Liver (tissue), 8 donors: ENCODE measurements at regions not wholly inside any gene's neighbourhood (a gene's known extent, or its start where the extent isn't known, plus 50 kb on each side); places are given as distances from the start of the nearest gene placed in this dataset.

Source experiments
- DNase-seq: peaks from one replicate; pipeline ENCODE4 v3.0.0-alpha.2; 2017; ENCODE audit warnings: low spot score
- H3K27ac ChIP-seq, 2 donors: one replicate each; pipeline ENCODE4 v1.7.0; 2013; ENCODE audit warnings: inconsistent platforms in 2 of 2, low read length in 2 of 2, control low read depth in 1 of 2, low read depth in 1 of 2, mild to moderate bottlenecking in 1 of 2
- H3K27me3 ChIP-seq, 4 donors: one replicate each; pipeline versions ENCODE4 v1.6.1 to v1.7.0; 2013; ENCODE audit warnings: low read length in 3 of 4, inconsistent platforms in 1 of 4, mild to moderate bottlenecking in 1 of 4, moderate library complexity in 1 of 4; ENCODE audit not compliant: control insufficient read depth in 4 of 4, insufficient read depth in 4 of 4
- H3K36me3 ChIP-seq, 4 donors: one replicate each; pipeline versions ENCODE4 v1.6.1 to v1.7.0; 2013; ENCODE audit warnings: low read length in 3 of 4, mild to moderate bottlenecking in 3 of 4, low read depth in 1 of 4, moderate library complexity in 1 of 4; ENCODE audit not compliant: control insufficient read depth in 4 of 4, insufficient read depth in 3 of 4
- H3K4me1 ChIP-seq, 4 donors: one replicate each; pipeline versions ENCODE4 v1.6.1 to v1.7.0; 2013; ENCODE audit warnings: low read length in 3 of 4, mild to moderate bottlenecking in 3 of 4, moderate library complexity in 1 of 4; ENCODE audit not compliant: control insufficient read depth in 4 of 4, insufficient read depth in 4 of 4
- H3K4me3 ChIP-seq, 3 donors: one replicate each; pipeline versions ENCODE4 v1.6.1 to v1.7.0; 2013; ENCODE audit warnings: low read length in 3 of 3, control low read depth in 1 of 3, low read depth in 1 of 3, mild to moderate bottlenecking in 1 of 3
- H3K9ac ChIP-seq, 2 donors: one replicate each; pipeline ENCODE4 v1.7.0; 2013; ENCODE audit warnings: low read length in 2 of 2, mild to moderate bottlenecking in 2 of 2, moderate library complexity in 2 of 2, control low read depth in 1 of 2, low read depth in 1 of 2
- H3K9me3 ChIP-seq, 4 donors: one replicate each; pipeline versions ENCODE4 v1.6.1 to v1.7.0; 2013; ENCODE audit warnings: low read length in 3 of 4; ENCODE audit not compliant: control insufficient read depth in 4 of 4
- ATF3 ChIP-seq: IDR thresholded peaks from 2 replicates; pipeline ENCODE4 v1.6.1; 2016; ENCODE audit warnings: antibody characterized with exemption
- CTCF ChIP-seq: fragments of 150-350 bp; IDR thresholded peaks from 2 replicates; pipeline ENCODE4 v1.5.1; 2017; ENCODE audit warnings: improper control_type of control experiment, low read depth, low read length; ENCODE audit not compliant: missing input control
- EGR1 ChIP-seq, 2 donors: IDR thresholded peaks; 2 replicates each; pipeline ENCODE4 v1.6.1; 2016 to 2018; ENCODE audit warnings: antibody characterized with exemption in 2 of 2, low read depth in 2 of 2
- FOXA2 ChIP-seq: IDR thresholded peaks from 2 replicates; pipeline ENCODE4 v1.6.1; 2016; ENCODE audit warnings: antibody characterized with exemption
- GABPA ChIP-seq, 2 donors: IDR thresholded peaks in 1 of 2; conservative IDR thresholded peaks in 1 of 2; 2 replicates each; pipeline ENCODE4 v1.6.1; 2016; ENCODE audit warnings: antibody characterized with exemption in 2 of 2, mild to moderate bottlenecking in 1 of 2, moderate library complexity in 1 of 2
- HNF4G ChIP-seq: IDR thresholded peaks from 2 replicates; pipeline ENCODE4 v1.6.1; 2016; ENCODE audit warnings: antibody characterized with exemption
- JUND ChIP-seq, 2 donors: IDR thresholded peaks; 2 replicates each; pipeline ENCODE4 v1.6.1; 2016; ENCODE audit warnings: antibody characterized with exemption in 2 of 2
- MAX ChIP-seq: IDR thresholded peaks from 2 replicates; pipeline ENCODE4 v1.6.1; 2016; ENCODE audit warnings: antibody characterized with exemption
- NR2F2 ChIP-seq: IDR thresholded peaks from 2 replicates; pipeline ENCODE4 v1.6.1; 2016; ENCODE audit warnings: antibody characterized with exemption
- RAD21 ChIP-seq, 2 donors: IDR thresholded peaks; 2 replicates each; pipeline ENCODE4 v1.6.1; 2016; ENCODE audit warnings: antibody characterized with exemption in 2 of 2, mild to moderate bottlenecking in 2 of 2
- REST ChIP-seq: IDR thresholded peaks from 2 replicates; pipeline ENCODE4 v1.6.1; 2016; ENCODE audit warnings: antibody characterized with exemption, mild to moderate bottlenecking
- SP1 ChIP-seq: IDR thresholded peaks from 2 replicates; pipeline ENCODE4 v1.6.1; 2018; ENCODE audit warnings: antibody characterized with exemption, mild to moderate bottlenecking
- TAF1 ChIP-seq: conservative IDR thresholded peaks from 2 replicates; pipeline ENCODE4 v1.6.1; 2016; ENCODE audit warnings: antibody characterized with exemption, mild to moderate bottlenecking
- YY1 ChIP-seq: IDR thresholded peaks from 2 replicates; pipeline ENCODE4 v1.6.1; 2016; ENCODE audit warnings: antibody characterized with exemption, mild to moderate bottlenecking
- ZBTB33 ChIP-seq: IDR thresholded peaks from 2 replicates; pipeline ENCODE4 v1.6.1; 2016; ENCODE audit warnings: antibody characterized with exemption
- WGBS: extraction: QIAGEN DNeasy Blood & Tissue Kit; methylation state at CpG from one replicate; pipeline ENCODE4 v1.1.7; 2013; 5-methylcytosine and 5-hydroxymethylcytosine counted together
- donor health status: healthy.
- donor health status: healthy.
- donor health status: healthy.
- donor health status: healthy.
- donor health status: healthy.

GRCh38 chr3:180183346-180183745 is 146.6 kb upstream of the PEX5L start (continued):
- TF ChIP-seq REST: no peak
- TF ChIP-seq ATF3: no peak
- TF ChIP-seq RAD21 (IDR thresholded peaks at IDR 0.05): no peak
- no peak for TF ChIP-seq YY1

GRCh38 chr3:180184816-180185215 is 148.1 kb upstream of the PEX5L start:
- Histone ChIP-seq H3K27me3 (no peaks in the 10 kb centered on the region), H3K4me1 (no peaks in the 10 kb centered on the region), H3K4me3 (no peak overlapping the region), H3K27ac (no peak overlapping the region), H3K9me3 (no peaks in the 10 kb centered on the region), H3K9ac (no peak overlapping the region), H3K36me3 (no peaks in the 10 kb centered on the region)
- WGBS: 52% methylated on average over 2 of the region's 2 CpGs
- DNase-seq: no peak
- TF ChIP-seq JUND (IDR thresholded peaks at IDR 0.05) (no peak), ATF3 (no peak), YY1 (no peak), TAF1 (no peak), ZBTB33 (no peak), SP1 (no peak), CTCF (no peak), GABPA (IDR thresholded peaks at IDR 0.05 in 1 of 2, conservative IDR thresholded peaks at IDR 0.05 in 1 of 2) (no peak), RAD21 (IDR thresholded peaks at IDR 0.05) (no peak), FOXA2 (no peak), EGR1 (IDR thresholded peaks at IDR 0.05; ENCODE audit: low read depth in 2 of 2) (no peak), HNF4G (no peak), REST (no peak), NR2F2 (no peak), MAX (no peak)
